Femur (tissue), 1 donor: ENCODE measurements at regions not wholly inside any gene's neighbourhood (a gene's known extent, or its start where the extent isn't known, plus 50 kb on each side); places are given as distances from the start of the nearest gene placed in this dataset.
"Not testable (repeated sequence)": the region's sequence is repeated elsewhere in the genome, so short reads cannot be mapped to it uniquely, and the experiment has no call there.

Source experiments
- DNase-seq: peaks from one replicate; pipeline ENCODE4 v3.0.0-alpha.2; 2017

GRCh38 chr9:30799527-30800101 lies 1584.8 kb upstream of the ACO1 start:
- DNase-seq, result no peak

GRCh38 chr9:30800421-30800820 lies 1584.0 kb upstream of the ACO1 start:
- no peak for DNase-seq

GRCh38 chr9:30812821-30813220 lies 1571.6 kb upstream of the ACO1 start:
- no peak for DNase-seq

- no peak for DNase-seq
Observed at GRCh38 chr9:30815585-30815984, 1568.9 kb upstream of the ACO1 start.

- DNase-seq, result no peak
Observed at GRCh38 chr9:30845136-30845535, 1539.3 kb upstream of the ACO1 start.

- DNase-seq, result no peak
Observed at GRCh38 chr9:30846651-30847050, 1537.8 kb upstream of the ACO1 start.

- no peak for DNase-seq
Observed at GRCh38 chr9:30851600-30851999, 1532.8 kb upstream of the ACO1 start.

GRCh38 chr9:30900706-30901105 lies 1483.7 kb upstream of the ACO1 start:
- DNase-seq, result no peak

- DNase-seq, result no peak
Observed at GRCh38 chr9:30913331-30913730, 1471.1 kb upstream of the ACO1 start.

- no peak for DNase-seq
Observed at GRCh38 chr9:30915451-30915850, 1469.0 kb upstream of the ACO1 start.

- no peak for DNase-seq
Observed at GRCh38 chr9:30925126-30925525, 1459.3 kb upstream of the ACO1 start.

GRCh38 chr9:30925635-30926034 lies 1458.8 kb upstream of the ACO1 start:
- no peak for DNase-seq

GRCh38 chr9:30928045-30928444 lies 1456.4 kb upstream of the ACO1 start:
- no peak for DNase-seq

GRCh38 chr9:30932226-30932625 lies 1452.2 kb upstream of the ACO1 start:
- no peak for DNase-seq

GRCh38 chr9:30935730-30936129 lies 1448.7 kb upstream of the ACO1 start:
- no peak for DNase-seq

GRCh38 chr9:30937106-30937505 lies 1447.3 kb upstream of the ACO1 start:
- DNase-seq, result no peak

- not testable (repeated sequence) for DNase-seq
Observed at GRCh38 chr9:30942852-30943251, 1441.6 kb upstream of the ACO1 start.

GRCh38 chr9:30943446-30944224 lies 1440.8 kb upstream of the ACO1 start:
- no peak for DNase-seq

GRCh38 chr9:30944225-30944569 lies 1440.2 kb upstream of the ACO1 start:
- DNase-seq, result no peak

GRCh38 chr9:30944741-30945280 lies 1439.6 kb upstream of the ACO1 start:
- no peak for DNase-seq

GRCh38 chr9:30964332-30964731 lies 1420.1 kb upstream of the ACO1 start:
- DNase-seq, result no peak

- DNase-seq, result no peak
Observed at GRCh38 chr9:30967476-30967875, 1417.0 kb upstream of the ACO1 start.

- DNase-seq, result no peak
Observed at GRCh38 chr9:30970186-30970585, 1414.3 kb upstream of the ACO1 start.

GRCh38 chr9:30970812-30971211 lies 1413.6 kb upstream of the ACO1 start:
- no peak for DNase-seq

- no peak for DNase-seq
Observed at GRCh38 chr9:30972654-30973053, 1411.8 kb upstream of the ACO1 start.
